ENCODE measurements at regions not wholly inside any gene's neighbourhood (a gene's known extent, or its start where the extent isn't known, plus 50 kb on each side); places are given as distances from the start of the nearest gene placed in this dataset.

- TF ChIP-seq CTCF (IDR thresholded peaks at IDR 0.05) (no peak), EP300 (IDR thresholded peaks at IDR 0.05) (no peak)
Observed at GRCh38 chr4:175440786-175441185, 371.3 kb downstream of the GPM6A start.
